Retinal pigment epithelial cell (primary cell): ENCODE measurements at regions not wholly inside any gene's neighbourhood (a gene's known extent, or its start where the extent isn't known, plus 50 kb on each side); places are given as distances from the start of the nearest gene placed in this dataset.

ENCODE experiments used
- DNase-seq: peaks from one replicate; pipeline ENCODE4 v3.0.0-alpha.2; 2010; ENCODE audit warnings: low read depth
- H3K4me3 ChIP-seq: 2 replicates; pipeline ENCODE4 v1.5.1; 2011; ENCODE audit warnings: mild to moderate bottlenecking, low read length, control low read depth, moderate library complexity
- TF ChIP-seq, protein P1 (sequence below): conservative IDR thresholded peaks from 2 replicates; pipeline ENCODE4 v1.5.1; 2011; ENCODE audit warnings: low read depth, low read length, control low read depth, inconsistent platforms

DNA sequence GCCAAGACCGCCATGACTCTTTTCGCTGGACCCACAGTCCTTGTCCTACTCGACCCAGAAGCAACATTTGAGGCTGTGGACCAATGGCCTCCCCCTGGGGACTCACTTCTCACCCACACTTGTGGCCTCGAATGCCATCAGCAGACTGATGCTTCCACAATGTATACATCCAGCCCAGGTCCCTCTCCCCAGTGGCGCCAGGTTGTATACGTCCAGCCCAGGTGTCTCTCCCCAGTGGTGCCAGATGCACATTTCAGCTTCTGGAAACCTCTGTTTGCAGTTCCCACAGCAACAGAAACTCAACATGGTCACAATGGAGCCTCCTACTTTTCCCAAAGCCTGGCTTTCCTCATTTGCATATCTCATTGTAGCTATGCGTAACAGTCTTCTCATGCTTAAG is 210.5 kb upstream of the RNF32 start:
- no peak overlapping the region for H3K4me3 ChIP-seq
- TF ChIP-seq, protein P1, sequence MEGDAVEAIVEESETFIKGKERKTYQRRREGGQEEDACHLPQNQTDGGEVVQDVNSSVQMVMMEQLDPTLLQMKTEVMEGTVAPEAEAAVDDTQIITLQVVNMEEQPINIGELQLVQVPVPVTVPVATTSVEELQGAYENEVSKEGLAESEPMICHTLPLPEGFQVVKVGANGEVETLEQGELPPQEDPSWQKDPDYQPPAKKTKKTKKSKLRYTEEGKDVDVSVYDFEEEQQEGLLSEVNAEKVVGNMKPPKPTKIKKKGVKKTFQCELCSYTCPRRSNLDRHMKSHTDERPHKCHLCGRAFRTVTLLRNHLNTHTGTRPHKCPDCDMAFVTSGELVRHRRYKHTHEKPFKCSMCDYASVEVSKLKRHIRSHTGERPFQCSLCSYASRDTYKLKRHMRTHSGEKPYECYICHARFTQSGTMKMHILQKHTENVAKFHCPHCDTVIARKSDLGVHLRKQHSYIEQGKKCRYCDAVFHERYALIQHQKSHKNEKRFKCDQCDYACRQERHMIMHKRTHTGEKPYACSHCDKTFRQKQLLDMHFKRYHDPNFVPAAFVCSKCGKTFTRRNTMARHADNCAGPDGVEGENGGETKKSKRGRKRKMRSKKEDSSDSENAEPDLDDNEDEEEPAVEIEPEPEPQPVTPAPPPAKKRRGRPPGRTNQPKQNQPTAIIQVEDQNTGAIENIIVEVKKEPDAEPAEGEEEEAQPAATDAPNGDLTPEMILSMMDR: no peak

DNA sequence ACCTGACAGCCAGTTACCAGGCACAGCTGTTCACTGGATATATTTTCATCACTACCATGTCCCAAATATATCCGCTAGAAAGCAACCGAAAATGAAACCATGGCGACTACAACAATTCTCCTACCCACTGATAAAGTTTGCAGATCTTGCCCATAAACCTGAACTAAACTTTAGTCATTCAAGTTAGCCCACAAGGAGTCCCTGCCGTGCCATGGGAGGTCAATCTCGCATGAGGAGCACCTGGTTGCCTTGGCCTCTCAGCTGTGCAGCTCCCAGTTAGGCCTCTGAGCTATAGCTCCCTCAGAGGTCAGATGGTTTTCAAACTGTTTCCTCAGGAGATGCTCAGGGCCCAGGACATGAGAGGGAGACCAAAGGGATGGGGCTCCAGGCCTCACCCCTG is 211.1 kb upstream of the RNF32 start:
- no peak for DNase-seq
- H3K4me3 ChIP-seq: no peak overlapping the region
- TF ChIP-seq, protein P1: no peak

More for the DNA sequence above, 210.5 kb upstream of the RNF32 start:
- DNase-seq: no peak

DNA sequence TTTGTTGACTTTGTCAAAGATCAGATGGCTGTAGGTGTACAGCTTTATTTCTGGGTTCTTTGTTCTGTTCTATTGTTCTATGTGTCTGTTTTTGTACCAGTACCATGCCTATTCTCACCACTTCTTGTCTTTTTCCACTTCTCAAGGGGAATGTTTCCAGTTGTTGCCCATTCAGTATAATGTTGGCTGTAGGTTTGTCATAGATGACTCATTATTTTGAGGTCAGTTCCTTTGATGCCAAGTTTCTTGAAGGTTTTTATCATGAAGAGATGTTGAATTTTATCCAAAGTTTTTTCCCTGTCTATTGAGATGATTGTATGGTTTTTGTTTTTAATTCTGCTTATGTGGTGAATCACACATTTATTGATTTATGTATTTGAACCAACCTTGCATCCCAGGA is 216.7 kb upstream of the RNF32 start:
- no peak for DNase-seq
- TF ChIP-seq, protein P1: no peak
- H3K4me3 ChIP-seq: no peak overlapping the region

DNA sequence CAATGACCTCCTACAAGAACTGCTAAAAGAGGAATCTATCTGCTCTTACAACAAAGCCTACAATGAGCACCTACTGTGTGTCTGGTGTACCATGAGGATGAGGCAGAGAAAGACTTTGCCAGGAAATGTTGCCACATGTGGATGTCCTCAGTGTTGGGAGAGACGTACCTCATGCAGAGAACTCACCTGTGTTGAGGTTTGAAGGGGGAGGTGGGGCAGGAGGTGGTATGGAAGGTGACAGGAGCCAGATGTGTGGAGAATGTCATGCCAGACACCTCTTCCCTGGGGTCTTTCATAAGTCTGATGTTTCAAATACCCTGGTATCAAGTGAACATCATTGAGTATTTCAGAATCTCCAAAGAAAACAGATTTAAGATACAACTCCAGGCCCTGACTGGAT is 220.1 kb upstream of the RNF32 start:
- no peak for DNase-seq
- TF ChIP-seq, protein P1: no peak
- no peak overlapping the region for H3K4me3 ChIP-seq

DNA sequence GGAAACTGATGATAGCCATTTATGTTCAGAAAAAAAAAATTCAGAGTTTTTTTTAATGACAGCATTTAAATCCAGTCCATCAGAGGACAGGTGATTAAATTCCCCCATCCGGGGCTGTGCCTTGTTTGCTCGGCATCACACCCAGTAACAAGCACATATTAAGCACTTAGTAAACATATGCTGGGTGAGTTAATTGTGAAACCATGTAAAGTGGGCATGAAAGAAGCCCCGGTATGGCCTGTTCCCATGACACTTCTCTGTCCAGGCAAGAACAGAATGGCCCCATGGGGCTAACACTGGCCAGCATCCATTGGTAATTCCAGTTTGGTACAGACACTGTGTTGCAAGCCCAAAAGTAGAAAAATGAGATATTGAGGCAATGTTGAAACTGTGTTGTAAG is 220.8 kb upstream of the RNF32 start:
- H3K4me3 ChIP-seq: no peak overlapping the region
- no peak for DNase-seq
- TF ChIP-seq, protein P1: no peak

DNA sequence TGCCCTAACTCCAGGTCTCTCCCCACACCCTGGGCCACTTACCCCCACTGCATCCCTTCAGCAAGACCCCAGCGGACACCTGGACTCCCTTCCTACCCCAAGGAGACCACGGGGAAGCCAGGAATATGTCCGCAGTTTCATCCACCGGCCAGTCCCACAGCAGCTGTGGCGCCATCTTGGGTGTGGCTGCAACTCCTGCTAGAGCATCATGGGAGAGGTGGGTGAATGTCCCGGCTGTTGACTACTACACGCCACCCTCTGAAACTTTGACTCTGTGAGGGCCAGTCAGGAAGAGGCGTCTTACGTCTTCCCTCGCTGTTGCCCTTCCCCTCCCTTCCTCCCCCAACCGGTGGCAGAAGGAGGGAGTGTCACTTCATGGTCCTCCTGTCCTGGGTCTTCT is 238.3 kb upstream of the RNF32 start:
- no peak for DNase-seq
- no peak overlapping the region for H3K4me3 ChIP-seq
- TF ChIP-seq, protein P1: no peak

DNA sequence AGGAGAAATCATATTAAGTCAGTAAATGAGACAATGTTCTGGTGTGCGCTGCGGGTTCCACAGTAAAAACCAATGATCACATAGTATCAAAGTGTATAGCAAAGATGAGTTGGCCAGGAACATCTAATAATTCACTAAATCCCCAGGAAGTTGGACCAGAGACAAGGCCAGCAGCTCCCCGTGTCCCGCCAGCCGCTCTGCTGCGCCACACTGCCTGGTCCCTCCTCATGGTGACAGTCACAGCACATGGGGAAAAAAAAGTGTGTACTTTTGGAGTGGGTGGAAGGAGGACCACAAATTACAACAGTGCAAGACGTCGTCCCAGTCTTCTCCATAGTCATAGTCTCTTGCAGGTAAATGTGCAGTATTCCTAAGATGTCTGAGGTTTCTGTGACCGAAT is 239.0 kb upstream of the RNF32 start:
- TF ChIP-seq, protein P1: no peak
- H3K4me3 ChIP-seq: no peak overlapping the region
- no peak for DNase-seq
